ENCODE measurements at regions not wholly inside any gene's neighbourhood (a gene's known extent, or its start where the extent isn't known, plus 50 kb on each side); places are given as distances from the start of the nearest gene placed in this dataset.

DNA sequence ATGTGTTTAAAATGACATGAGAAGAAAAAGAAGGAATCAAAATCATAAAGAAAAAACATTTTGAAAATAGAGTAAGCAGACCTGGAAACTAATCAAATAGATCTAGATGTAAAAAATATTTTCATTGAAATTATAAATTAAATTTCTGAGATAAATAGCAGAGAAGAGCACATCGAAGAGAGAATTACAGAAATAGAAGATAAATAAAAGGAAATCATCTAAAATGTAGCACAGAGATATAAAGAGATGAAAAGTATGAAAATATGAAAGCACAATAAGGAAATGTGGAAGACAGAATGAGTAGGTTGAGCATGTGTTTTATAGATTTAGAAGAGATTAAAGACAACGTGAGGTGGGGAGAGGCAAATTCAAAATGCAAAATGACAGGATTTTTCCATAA, 130.9 kb upstream of the SEC14L1 start:
- DNase-seq (ENCODE audit: low read depth in 1 of 2, low spot score in 1 of 2), result no peak
- H3K4me3 ChIP-seq (replicated peaks; ENCODE audit: insufficient read depth, low read length), result no peak overlapping the region
- no peak overlapping the region for H3K27ac ChIP-seq (replicated peaks)
- TF ChIP-seq, protein P1, sequence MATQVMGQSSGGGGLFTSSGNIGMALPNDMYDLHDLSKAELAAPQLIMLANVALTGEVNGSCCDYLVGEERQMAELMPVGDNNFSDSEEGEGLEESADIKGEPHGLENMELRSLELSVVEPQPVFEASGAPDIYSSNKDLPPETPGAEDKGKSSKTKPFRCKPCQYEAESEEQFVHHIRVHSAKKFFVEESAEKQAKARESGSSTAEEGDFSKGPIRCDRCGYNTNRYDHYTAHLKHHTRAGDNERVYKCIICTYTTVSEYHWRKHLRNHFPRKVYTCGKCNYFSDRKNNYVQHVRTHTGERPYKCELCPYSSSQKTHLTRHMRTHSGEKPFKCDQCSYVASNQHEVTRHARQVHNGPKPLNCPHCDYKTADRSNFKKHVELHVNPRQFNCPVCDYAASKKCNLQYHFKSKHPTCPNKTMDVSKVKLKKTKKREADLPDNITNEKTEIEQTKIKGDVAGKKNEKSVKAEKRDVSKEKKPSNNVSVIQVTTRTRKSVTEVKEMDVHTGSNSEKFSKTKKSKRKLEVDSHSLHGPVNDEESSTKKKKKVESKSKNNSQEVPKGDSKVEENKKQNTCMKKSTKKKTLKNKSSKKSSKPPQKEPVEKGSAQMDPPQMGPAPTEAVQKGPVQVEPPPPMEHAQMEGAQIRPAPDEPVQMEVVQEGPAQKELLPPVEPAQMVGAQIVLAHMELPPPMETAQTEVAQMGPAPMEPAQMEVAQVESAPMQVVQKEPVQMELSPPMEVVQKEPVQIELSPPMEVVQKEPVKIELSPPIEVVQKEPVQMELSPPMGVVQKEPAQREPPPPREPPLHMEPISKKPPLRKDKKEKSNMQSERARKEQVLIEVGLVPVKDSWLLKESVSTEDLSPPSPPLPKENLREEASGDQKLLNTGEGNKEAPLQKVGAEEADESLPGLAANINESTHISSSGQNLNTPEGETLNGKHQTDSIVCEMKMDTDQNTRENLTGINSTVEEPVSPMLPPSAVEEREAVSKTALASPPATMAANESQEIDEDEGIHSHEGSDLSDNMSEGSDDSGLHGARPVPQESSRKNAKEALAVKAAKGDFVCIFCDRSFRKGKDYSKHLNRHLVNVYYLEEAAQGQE (IDR thresholded peaks at IDR 0.05; ENCODE audit: insufficient replicate concordance, low read depth), result no peak
- no peak for TF ChIP-seq GABPA (IDR thresholded peaks at IDR 0.05; ENCODE audit: low read depth)
- TF ChIP-seq, protein P2, sequence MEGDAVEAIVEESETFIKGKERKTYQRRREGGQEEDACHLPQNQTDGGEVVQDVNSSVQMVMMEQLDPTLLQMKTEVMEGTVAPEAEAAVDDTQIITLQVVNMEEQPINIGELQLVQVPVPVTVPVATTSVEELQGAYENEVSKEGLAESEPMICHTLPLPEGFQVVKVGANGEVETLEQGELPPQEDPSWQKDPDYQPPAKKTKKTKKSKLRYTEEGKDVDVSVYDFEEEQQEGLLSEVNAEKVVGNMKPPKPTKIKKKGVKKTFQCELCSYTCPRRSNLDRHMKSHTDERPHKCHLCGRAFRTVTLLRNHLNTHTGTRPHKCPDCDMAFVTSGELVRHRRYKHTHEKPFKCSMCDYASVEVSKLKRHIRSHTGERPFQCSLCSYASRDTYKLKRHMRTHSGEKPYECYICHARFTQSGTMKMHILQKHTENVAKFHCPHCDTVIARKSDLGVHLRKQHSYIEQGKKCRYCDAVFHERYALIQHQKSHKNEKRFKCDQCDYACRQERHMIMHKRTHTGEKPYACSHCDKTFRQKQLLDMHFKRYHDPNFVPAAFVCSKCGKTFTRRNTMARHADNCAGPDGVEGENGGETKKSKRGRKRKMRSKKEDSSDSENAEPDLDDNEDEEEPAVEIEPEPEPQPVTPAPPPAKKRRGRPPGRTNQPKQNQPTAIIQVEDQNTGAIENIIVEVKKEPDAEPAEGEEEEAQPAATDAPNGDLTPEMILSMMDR (IDR thresholded peaks at IDR 0.05; ENCODE audit: insufficient read depth, low read length), result no peak
- no peak for TF ChIP-seq POLR2AphosphoS5 (IDR thresholded peaks at IDR 0.05; ENCODE audit: low read depth)
- no peak for TF ChIP-seq SPI1 (IDR thresholded peaks at IDR 0.05; ENCODE audit: borderline replicate concordance, low read depth)
- no peaks in the 10 kb centered on the region for H3K27me3 ChIP-seq (ENCODE audit: insufficient read depth, poor library complexity, severe bottlenecking)

GRCh38 chr17:77010667-77011066, 130.1 kb upstream of the SEC14L1 start:
- H3K4me3 ChIP-seq (replicated peaks; ENCODE audit: insufficient read depth, low read length), result no peak overlapping the region
- DNase-seq (ENCODE audit: low read depth in 1 of 2, low spot score in 1 of 2), result no peak
- H3K27ac ChIP-seq (replicated peaks), result no peak overlapping the region
- no peak for TF ChIP-seq POLR2AphosphoS5 (IDR thresholded peaks at IDR 0.05; ENCODE audit: low read depth)
- no peak for TF ChIP-seq GABPA (IDR thresholded peaks at IDR 0.05; ENCODE audit: low read depth)
- TF ChIP-seq, protein P1 (IDR thresholded peaks at IDR 0.05; ENCODE audit: insufficient replicate concordance, low read depth), result no peak
- no peak for TF ChIP-seq SPI1 (IDR thresholded peaks at IDR 0.05; ENCODE audit: borderline replicate concordance, low read depth)
- TF ChIP-seq, protein P2 (IDR thresholded peaks at IDR 0.05; ENCODE audit: insufficient read depth, low read length), result no peak
- H3K27me3 ChIP-seq (ENCODE audit: insufficient read depth, poor library complexity, severe bottlenecking), result no peaks in the 10 kb centered on the region

GRCh38 chr17:77011173-77012011, 129.4 kb upstream of the SEC14L1 start:
- Histone ChIP-seq H3K27ac (replicated peaks) (no peak overlapping the region), H3K27me3 (ENCODE audit: insufficient read depth, poor library complexity, severe bottlenecking) (no peaks in the 10 kb centered on the region), H3K4me3 (replicated peaks; ENCODE audit: insufficient read depth, low read length) (no peak overlapping the region)
- peak in 1 of 2 experiments; percentile 28 for DNase-seq (ENCODE audit: low read depth in 1 of 2, low spot score in 1 of 2)
- TF ChIP-seq SPI1 (IDR thresholded peaks at IDR 0.05; ENCODE audit: borderline replicate concordance, low read depth) (no peak), POLR2AphosphoS5 (IDR thresholded peaks at IDR 0.05; ENCODE audit: low read depth) (no peak)
- TF ChIP-seq, protein P2 (IDR thresholded peaks at IDR 0.05; ENCODE audit: insufficient read depth, low read length), result peak; percentile 49
- TF ChIP-seq, protein P1 (IDR thresholded peaks at IDR 0.05; ENCODE audit: insufficient replicate concordance, low read depth), result no peak

Data from HL-60 (cell line).